Loucy (cell line): ENCODE measurements at regions not wholly inside any gene's neighbourhood (a gene's known extent, or its start where the extent isn't known, plus 50 kb on each side); places are given as distances from the start of the nearest gene placed in this dataset.

Experiments
- H2AFZ ChIP-seq: fragments of 200-600 bp; sonication (generic); 2 replicates; pipeline ENCODE4 v1.6.0; 2016; ENCODE audit warnings: antibody characterized with exemption, mild to moderate bottlenecking, low read length, moderate library complexity
- H3F3A ChIP-seq: fragments of 200-600 bp; 2 replicates; pipeline ENCODE4 v1.6.0; 2016; ENCODE audit warnings: antibody characterized with exemption, low read depth, mild to moderate bottlenecking
- H3K27me3 ChIP-seq: fragments of 200-600 bp; sonication (generic); 2 replicates; pipeline ENCODE4 v1.6.1; 2014; ENCODE audit warnings: low read length, mild to moderate bottlenecking; ENCODE audit not compliant: insufficient read depth, poor library complexity, severe bottlenecking
- H3K36me3 ChIP-seq: fragments of 200-600 bp; sonication (generic); 2 replicates; pipeline ENCODE4 v1.6.1; 2016; ENCODE audit warnings: low read length; ENCODE audit not compliant: insufficient read depth
- H3K4me1 ChIP-seq: fragments of 200-600 bp; sonication (generic); 2 replicates; pipeline ENCODE4 v1.5.1; 2014; ENCODE audit warnings: low read length, mild to moderate bottlenecking; ENCODE audit not compliant: insufficient read depth, poor library complexity, severe bottlenecking
- H3K4me2 ChIP-seq: fragments of 200-600 bp; sonication (generic); 2 replicates; pipeline ENCODE4 v1.6.0; 2014; ENCODE audit warnings: antibody characterized with exemption, low read length, low read depth, mild to moderate bottlenecking; ENCODE audit not compliant: poor library complexity, severe bottlenecking
- H3K4me3 ChIP-seq: fragments of 200-600 bp; sonication (generic); 2 replicates; pipeline ENCODE4 v1.5.1; 2014; ENCODE audit warnings: low read length, mild to moderate bottlenecking, mixed read lengths; ENCODE audit not compliant: poor library complexity, severe bottlenecking
- H3K79me2 ChIP-seq: fragments of 200-600 bp; sonication (generic); 2 replicates; pipeline ENCODE4 v1.6.1; 2014; ENCODE audit warnings: low read length; ENCODE audit not compliant: insufficient read depth
- H3K9ac ChIP-seq: fragments of 200-600 bp; sonication (generic); 2 replicates; pipeline ENCODE4 v1.6.0; 2014; ENCODE audit warnings: mild to moderate bottlenecking, low read depth, low read length, moderate library complexity; ENCODE audit not compliant: poor library complexity, severe bottlenecking
- H3K9me2 ChIP-seq: fragments of 200-600 bp; sonication (generic); replicated peaks from 2 replicates; pipeline ENCODE4 v1.6.1; 2016; ENCODE audit warnings: low read depth, low read length, mixed read lengths
- H3K9me3 ChIP-seq: fragments of 200-600 bp; sonication (generic); 2 replicates; pipeline ENCODE4 v1.6.1; 2014; ENCODE audit warnings: mild to moderate bottlenecking, antibody characterized with exemption, low read length, low read depth; ENCODE audit not compliant: insufficient read depth
- H4K20me1 ChIP-seq: fragments of 200-600 bp; sonication (generic); 2 replicates; pipeline ENCODE4 v1.6.0; 2014; ENCODE audit warnings: antibody characterized with exemption, low read length, mild to moderate bottlenecking; ENCODE audit not compliant: insufficient read depth, poor library complexity, severe bottlenecking
- EZH2phosphoT487 ChIP-seq: fragments of 200-600 bp; IDR thresholded peaks from 2 replicates; pipeline ENCODE4 v1.6.1; 2018; ENCODE audit warnings: antibody characterized with exemption, mild to moderate bottlenecking, moderate library complexity, borderline replicate concordance
- TF ChIP-seq, protein P1 (sequence below): fragments of 200-600 bp; sonication (generic); conservative IDR thresholded peaks from 2 replicates; pipeline ENCODE4 v1.5.1; 2014; ENCODE audit warnings: mild to moderate bottlenecking, antibody characterized with exemption, low read length

DNA sequence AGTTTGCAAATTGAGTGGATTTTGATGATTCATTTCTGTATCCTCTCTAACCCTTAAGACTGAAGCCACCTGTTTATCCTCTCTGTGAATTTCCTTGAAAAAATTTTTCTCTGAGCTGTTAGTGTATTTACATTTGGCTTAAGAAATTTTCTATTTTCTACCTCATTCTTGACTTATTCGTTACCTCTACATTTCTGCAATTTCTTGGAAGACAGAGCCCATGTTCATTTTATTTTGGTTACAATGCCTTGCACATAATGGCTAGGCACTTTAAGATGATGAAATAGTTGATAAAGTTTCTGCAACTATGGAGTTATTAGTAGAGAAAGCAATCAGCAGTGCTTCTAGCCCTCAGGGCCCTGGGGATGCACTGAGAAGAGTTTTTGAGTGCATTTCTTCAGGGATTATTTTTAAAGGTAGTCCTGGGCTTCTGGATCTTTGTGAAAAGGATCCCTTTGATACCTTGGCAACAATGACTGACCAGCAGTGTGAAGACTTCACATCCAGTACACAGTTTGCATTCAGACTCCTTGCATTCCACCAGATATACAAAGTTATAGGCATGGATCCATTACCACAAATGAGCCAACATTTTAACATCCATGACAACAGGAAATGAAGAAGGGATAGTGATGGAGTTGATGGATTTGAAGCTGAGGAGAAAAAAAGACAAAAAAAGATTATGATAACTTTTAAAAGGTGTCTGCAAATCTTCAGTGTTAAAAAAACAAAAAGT lies 68.2 kb downstream of the CH25H start:
- Histone ChIP-seq H3K27me3 (no peaks in the 10 kb centered on the region), H3K9me2 (no peaks in the 10 kb centered on the region), H2AFZ (peak overlapping the region; percentile 22; the same call in 1 of the 2 replicates), H3K79me2 (no peaks in the 10 kb centered on the region), H3K4me3 (no peak overlapping the region), H3K9ac (no peak overlapping the region), H3K4me2 (no peak overlapping the region), H3K36me3 (no peaks in the 10 kb centered on the region), H3K9me3 (no peaks in the 10 kb centered on the region), H4K20me1 (no peaks in the 10 kb centered on the region), H3F3A (no peaks in the 10 kb centered on the region), H3K4me1 (no peaks in the 10 kb centered on the region)
- TF ChIP-seq EZH2phosphoT487, result no peak
- TF ChIP-seq, protein P1, sequence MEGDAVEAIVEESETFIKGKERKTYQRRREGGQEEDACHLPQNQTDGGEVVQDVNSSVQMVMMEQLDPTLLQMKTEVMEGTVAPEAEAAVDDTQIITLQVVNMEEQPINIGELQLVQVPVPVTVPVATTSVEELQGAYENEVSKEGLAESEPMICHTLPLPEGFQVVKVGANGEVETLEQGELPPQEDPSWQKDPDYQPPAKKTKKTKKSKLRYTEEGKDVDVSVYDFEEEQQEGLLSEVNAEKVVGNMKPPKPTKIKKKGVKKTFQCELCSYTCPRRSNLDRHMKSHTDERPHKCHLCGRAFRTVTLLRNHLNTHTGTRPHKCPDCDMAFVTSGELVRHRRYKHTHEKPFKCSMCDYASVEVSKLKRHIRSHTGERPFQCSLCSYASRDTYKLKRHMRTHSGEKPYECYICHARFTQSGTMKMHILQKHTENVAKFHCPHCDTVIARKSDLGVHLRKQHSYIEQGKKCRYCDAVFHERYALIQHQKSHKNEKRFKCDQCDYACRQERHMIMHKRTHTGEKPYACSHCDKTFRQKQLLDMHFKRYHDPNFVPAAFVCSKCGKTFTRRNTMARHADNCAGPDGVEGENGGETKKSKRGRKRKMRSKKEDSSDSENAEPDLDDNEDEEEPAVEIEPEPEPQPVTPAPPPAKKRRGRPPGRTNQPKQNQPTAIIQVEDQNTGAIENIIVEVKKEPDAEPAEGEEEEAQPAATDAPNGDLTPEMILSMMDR, result no peak

DNA sequence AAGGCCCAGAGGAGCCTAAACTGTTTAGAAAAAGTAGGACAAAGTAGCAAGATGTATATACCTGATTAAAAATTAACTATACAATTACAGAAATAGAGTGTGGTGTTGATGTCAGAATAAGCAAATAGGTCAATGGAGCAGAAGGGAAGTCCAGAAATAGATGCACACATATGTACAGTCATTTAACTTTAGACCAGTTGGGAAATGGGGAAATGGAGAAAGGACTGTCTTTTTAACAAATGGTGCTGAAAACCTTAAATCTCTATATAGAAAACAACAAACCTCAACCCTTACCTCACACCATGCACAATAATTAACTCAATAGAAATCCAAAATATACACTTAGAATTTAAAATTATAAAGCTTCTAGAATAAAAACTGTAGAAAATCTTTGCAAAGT lies 72.2 kb downstream of the CH25H start:
- no peaks in the 10 kb centered on the region for H3F3A ChIP-seq
- H3K9me3 ChIP-seq, result no peaks in the 10 kb centered on the region
- H4K20me1 ChIP-seq, result no peaks in the 10 kb centered on the region
- H3K79me2 ChIP-seq, result no peaks in the 10 kb centered on the region
- H3K4me1 ChIP-seq, result no peaks in the 10 kb centered on the region
- H3K36me3 ChIP-seq, result no peaks in the 10 kb centered on the region
- no peak overlapping the region for H3K4me2 ChIP-seq
- H3K9ac ChIP-seq, result no peak overlapping the region
- no peak overlapping the region for H2AFZ ChIP-seq
- no peak overlapping the region for H3K4me3 ChIP-seq
- TF ChIP-seq EZH2phosphoT487, result no peak
- TF ChIP-seq, protein P1, result no peak
- H3K9me2 ChIP-seq, result no peaks in the 10 kb centered on the region
- no peaks in the 10 kb centered on the region for H3K27me3 ChIP-seq

DNA sequence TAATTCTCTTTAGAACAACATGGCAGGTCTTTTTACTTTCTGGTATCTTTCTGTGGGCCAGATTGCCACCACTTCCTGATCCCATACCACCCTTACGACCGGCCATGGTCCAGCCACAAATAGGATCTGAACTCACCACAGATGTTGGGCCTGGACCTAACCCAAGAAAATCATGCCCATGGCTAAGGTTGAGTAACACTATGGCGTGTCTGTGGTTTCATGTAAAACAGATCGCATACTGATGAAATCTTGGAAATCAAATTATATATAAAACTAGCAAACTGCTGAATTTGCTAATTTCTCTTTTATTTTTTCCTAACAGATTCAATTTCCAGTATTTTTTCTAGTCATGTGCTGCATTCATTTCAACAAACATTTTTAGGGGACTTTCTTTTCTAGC lies 77.2 kb downstream of the CH25H start:
- no peak for TF ChIP-seq EZH2phosphoT487
- TF ChIP-seq, protein P1, result no peak
- Histone ChIP-seq H3K79me2 (no peaks in the 10 kb centered on the region), H3K4me1 (no peaks in the 10 kb centered on the region), H4K20me1 (no peaks in the 10 kb centered on the region), H3K27me3 (no peaks in the 10 kb centered on the region), H3F3A (no peaks in the 10 kb centered on the region), H3K4me2 (no peak overlapping the region), H3K9ac (no peak overlapping the region), H2AFZ (no peak overlapping the region), H3K9me3 (no peaks in the 10 kb centered on the region), H3K9me2 (no peaks in the 10 kb centered on the region), H3K4me3 (no peak overlapping the region), H3K36me3 (no peaks in the 10 kb centered on the region)
